CD1c-positive myeloid dendritic cell (primary cell): ENCODE measurements at regions not wholly inside any gene's neighbourhood (a gene's known extent, or its start where the extent isn't known, plus 50 kb on each side); places are given as distances from the start of the nearest gene placed in this dataset.

Experiments used
- DNase-seq: peaks from one replicate; pipeline ENCODE4 v3.0.0-alpha.2; 2016; ENCODE audit errors: extremely low spot score

GRCh38 chr1:81489372-81489934, 311.3 kb upstream of the ADGRL2 start:
- DNase-seq: no peak

GRCh38 chr1:81484284-81484683, 316.4 kb upstream of the ADGRL2 start:
- DNase-seq: no peak

- DNase-seq: no peak
Observed at GRCh38 chr1:81478219-81478618, 322.5 kb upstream of the ADGRL2 start.

GRCh38 chr1:81477710-81478109, 323.0 kb upstream of the ADGRL2 start:
- DNase-seq: no peak

GRCh38 chr1:81472387-81472786, 328.3 kb upstream of the ADGRL2 start:
- no peak for DNase-seq

- DNase-seq: no peak
Observed at GRCh38 chr1:81471255-81471654, 329.5 kb upstream of the ADGRL2 start.

- peak; percentile 35 for DNase-seq
Observed at GRCh38 chr1:81470275-81470674, 330.5 kb upstream of the ADGRL2 start.

- no peak for DNase-seq
Observed at GRCh38 chr1:81467383-81467782, 333.4 kb upstream of the ADGRL2 start.

- DNase-seq: no peak
Observed at GRCh38 chr1:81466961-81467360, 333.8 kb upstream of the ADGRL2 start.

- no peak for DNase-seq
Observed at GRCh38 chr1:81463936-81464837, 336.5 kb upstream of the ADGRL2 start.

- no peak for DNase-seq
Observed at GRCh38 chr1:81459043-81459442, 341.7 kb upstream of the ADGRL2 start.

- no peak for DNase-seq
Observed at GRCh38 chr1:81458186-81458585, 342.5 kb upstream of the ADGRL2 start.

GRCh38 chr1:81455481-81455880, 345.3 kb upstream of the ADGRL2 start:
- DNase-seq: peak; percentile 29

- DNase-seq: no peak
Observed at GRCh38 chr1:81453971-81454370, 346.8 kb upstream of the ADGRL2 start.

GRCh38 chr1:81453367-81453703, 347.4 kb upstream of the ADGRL2 start:
- no peak for DNase-seq

GRCh38 chr1:81452693-81453366, 347.9 kb upstream of the ADGRL2 start:
- DNase-seq: no peak

GRCh38 chr1:81449786-81450185, 350.9 kb upstream of the ADGRL2 start:
- no peak for DNase-seq

- no peak for DNase-seq
Observed at GRCh38 chr1:81446000-81446669, 354.6 kb upstream of the ADGRL2 start.

GRCh38 chr1:81443288-81443687, 357.4 kb upstream of the ADGRL2 start:
- no peak for DNase-seq

GRCh38 chr1:81439046-81439823, 361.5 kb upstream of the ADGRL2 start:
- DNase-seq: no peak

- no peak for DNase-seq
Observed at GRCh38 chr1:81437649-81438048, 363.1 kb upstream of the ADGRL2 start.

GRCh38 chr1:81437213-81437612, 363.5 kb upstream of the ADGRL2 start:
- DNase-seq: no peak
